ENCODE measurements at regions not wholly inside any gene's neighbourhood (a gene's known extent, or its start where the extent isn't known, plus 50 kb on each side); places are given as distances from the start of the nearest gene placed in this dataset.

- Histone ChIP-seq H3K4me1 (no peaks in the 10 kb centered on the region), H3K27me3 (no peaks in the 10 kb centered on the region), H3K27ac (no peak overlapping the region), H3K4me3 (no peak overlapping the region), H3K9me3 (no peaks in the 10 kb centered on the region), H3K36me3 (ENCODE audit: low read depth, missing control alignments) (no peaks in the 10 kb centered on the region)
- peak; percentile 9 for DNase-seq
- intact Hi-C loops (cut with DNase I; ENCODE audit: low total_unique reads) = no loop called here
- TF ChIP-seq CTCF (IDR thresholded peaks at IDR 0.05) (no peak), POLR2A (IDR thresholded peaks at IDR 0.05) (no peak)
- WGBS, 2 donors = 95 to 96% methylated on average over 14 of the region's 14 CpGs
Observed at GRCh38 chr10:71078454-71079145, 133.8 kb upstream of the UNC5B start.

- no peak for TF ChIP-seq CTCF (IDR thresholded peaks at IDR 0.05)
- no peaks in the 10 kb centered on the region for H3K9me3 ChIP-seq
- 85 to 100% methylated on average over 2 to 9 of the region's 12 CpGs for WGBS, 2 donors
- no peaks in the 10 kb centered on the region for H3K36me3 ChIP-seq (ENCODE audit: low read depth, missing control alignments)
- H3K27ac ChIP-seq = no peak overlapping the region
- no peak overlapping the region for H3K4me3 ChIP-seq
- H3K4me1 ChIP-seq = no peaks in the 10 kb centered on the region
- intact Hi-C loops (cut with DNase I; ENCODE audit: low total_unique reads) = no loop called here
- H3K27me3 ChIP-seq = no peaks in the 10 kb centered on the region
- DNase-seq = no peak
Observed at GRCh38 chr10:71079761-71080380, 132.5 kb upstream of the UNC5B start.

GRCh38 chr10:71080381-71081228 is 131.8 kb upstream of the UNC5B start:
- intact Hi-C loops (cut with DNase I; ENCODE audit: low total_unique reads) = no loop called here
- Histone ChIP-seq H3K4me3 (no peak overlapping the region), H3K27me3 (no peaks in the 10 kb centered on the region), H3K27ac (no peak overlapping the region), H3K36me3 (ENCODE audit: low read depth, missing control alignments) (no peaks in the 10 kb centered on the region), H3K9me3 (no peaks in the 10 kb centered on the region), H3K4me1 (no peaks in the 10 kb centered on the region)
- 79 to 89% methylated on average over 4 to 7 of the region's 7 CpGs for WGBS, 2 donors
- DNase-seq = peak; percentile 8
- no peak for TF ChIP-seq CTCF (IDR thresholded peaks at IDR 0.05)
- no peak for TF ChIP-seq POLR2A (IDR thresholded peaks at IDR 0.05)

GRCh38 chr10:71081229-71081560 is 131.2 kb upstream of the UNC5B start:
- no peak overlapping the region for H3K27ac ChIP-seq
- no peaks in the 10 kb centered on the region for H3K4me1 ChIP-seq
- no peaks in the 10 kb centered on the region for H3K27me3 ChIP-seq
- H3K36me3 ChIP-seq (ENCODE audit: low read depth, missing control alignments) = no peaks in the 10 kb centered on the region
- TF ChIP-seq CTCF (IDR thresholded peaks at IDR 0.05) (no peak), POLR2A (IDR thresholded peaks at IDR 0.05) (no peak)
- peak; percentile 8 for DNase-seq
- intact Hi-C loops (cut with DNase I; ENCODE audit: low total_unique reads) = no loop called here
- 48 to 72% methylated on average over 3 to 6 of the region's 6 CpGs for WGBS, 2 donors
- H3K4me3 ChIP-seq = no peak overlapping the region
- H3K9me3 ChIP-seq = no peaks in the 10 kb centered on the region

Data from testis (tissue), 2 donors.